K562 (cell line): ENCODE measurements at regions not wholly inside any gene's neighbourhood (a gene's known extent, or its start where the extent isn't known, plus 50 kb on each side); places are given as distances from the start of the nearest gene placed in this dataset.

Source experiments
- CEBPB ChIP-seq: fragments of 450-650 bp; IDR thresholded peaks from 2 replicates; pipeline ENCODE4 v1.6.1; 2016; ENCODE audit warnings: missing genetic modification characterization, missing compliant biosample characterization
- CEBPG ChIP-seq, 3 experiments: fragments of 200-800 bp in 1 of 3; sonication (Bioruptor generic) in 1 of 3; sonication (generic) in 1 of 3; formaldehyde crosslinking in 1 of 3; IDR thresholded peaks in 2 of 3; conservative IDR thresholded peaks in 1 of 3; 2 replicates each; pipeline versions ENCODE4 v1.6.1 to v1.8.0; 2016 to 2022; ENCODE audit warnings: missing compliant biosample characterization in 2 of 3, missing genetic modification characterization in 2 of 3, mild to moderate bottlenecking in 1 of 3, missing genetic modification reagents in 1 of 3
- DIDO1 ChIP-seq: fragments of 450-650 bp; IDR thresholded peaks from 2 replicates; pipeline ENCODE4 v1.6.1; 2016; ENCODE audit warnings: low read depth, missing biosample characterization, missing genetic modification characterization
- FOSL1 ChIP-seq: fragments of 200-800 bp; sonication (Bioruptor generic); conservative IDR thresholded peaks from 2 replicates; pipeline ENCODE4 v1.6.1; 2016; ENCODE audit warnings: missing genetic modification characterization, missing compliant biosample characterization
- FUS ChIP-seq: fragments of 200-400 bp; formaldehyde crosslinking; optimal IDR thresholded peaks from 2 replicates; pipeline ENCODE3; 2017; ENCODE audit warnings: low read depth, low read length
- JUN ChIP-seq, 2 experiments: sonication (generic) in 1 of 2; formaldehyde crosslinking in 1 of 2; IDR thresholded peaks; 2 replicates each; pipeline versions ENCODE4 v1.6.1 to v1.8.0; 2012 to 2022; ENCODE audit warnings: borderline replicate concordance in 2 of 2, mild to moderate bottlenecking in 2 of 2, improper control_type of control experiment in 1 of 2, low read depth in 1 of 2, low read length in 1 of 2, missing genetic modification reagents in 1 of 2
- JUND ChIP-seq, 2 experiments: IDR thresholded peaks; 2 replicates in 1 of 2; 3 replicates in 1 of 2; pipeline ENCODE4 v1.6.1; 2011; ENCODE audit warnings: borderline replicate concordance in 2 of 2, low read depth in 2 of 2, low read length in 2 of 2, improper control_type of control experiment in 1 of 2, missing biosample characterization in 1 of 2, missing genetic modification characterization in 1 of 2, missing genetic modification reagents in 1 of 2
- L3MBTL2 ChIP-seq: fragments of 450-650 bp; IDR thresholded peaks from 2 replicates; pipeline ENCODE4 v1.6.1; 2016; ENCODE audit warnings: mild to moderate bottlenecking, moderate library complexity
- MYC ChIP-seq, 2 experiments: fragments of 250-450 bp in 1 of 2; sonication (Bioruptor Pico) in 1 of 2; IDR thresholded peaks; 2 replicates each; pipeline versions ENCODE4 v1.5.1 to v1.6.1; 2012 to 2021; ENCODE audit warnings: low read depth in 2 of 2, borderline replicate concordance in 1 of 2, improper control_type of control experiment in 1 of 2, low read length in 1 of 2, mild to moderate bottlenecking in 1 of 2, moderate library complexity in 1 of 2
- NRF1 ChIP-seq, 2 experiments: fragments of 450-650 bp; IDR thresholded peaks in 1 of 2; conservative IDR thresholded peaks in 1 of 2; 2 replicates each; pipeline ENCODE4 v1.6.1; 2014; ENCODE audit warnings: mild to moderate bottlenecking in 2 of 2
- SOX6 ChIP-seq: fragments of 450-650 bp; IDR thresholded peaks from 2 replicates; pipeline ENCODE4 v1.6.1; 2014; ENCODE audit warnings: mild to moderate bottlenecking
- TCF7 ChIP-seq: sonication (generic); IDR thresholded peaks from 2 replicates; pipeline ENCODE4 v1.6.1; 2016; ENCODE audit warnings: antibody characterized with exemption, borderline replicate concordance
- TEAD4 ChIP-seq, 2 experiments: sonication (generic) in 1 of 2; formaldehyde crosslinking in 1 of 2; IDR thresholded peaks; 2 replicates each; pipeline versions ENCODE4 v1.6.1 to v1.8.0; 2012 to 2022; ENCODE audit warnings: borderline replicate concordance in 1 of 2, inconsistent platforms in 1 of 2, low read length in 1 of 2, mild to moderate bottlenecking in 1 of 2, missing genetic modification reagents in 1 of 2
- TF ChIP-seq, protein P1 (sequence below): fragments of 450-650 bp; IDR thresholded peaks from 2 replicates; pipeline ENCODE4 v1.6.1; 2016; ENCODE audit warnings: mild to moderate bottlenecking
- TF ChIP-seq, protein P2 (sequence below), 2 experiments: fragments of 450-650 bp in 1 of 2; sonication (generic) in 1 of 2; formaldehyde crosslinking in 1 of 2; IDR thresholded peaks in 1 of 2; conservative IDR thresholded peaks in 1 of 2; 2 replicates each; pipeline versions ENCODE4 v1.6.1 to v1.8.1; 2016 to 2023; ENCODE audit warnings: mild to moderate bottlenecking in 2 of 2, moderate library complexity in 2 of 2, inconsistent platforms in 1 of 2, missing genetic modification reagents in 1 of 2
- TF ChIP-seq, protein P3 (sequence below): IDR thresholded peaks from 2 replicates; pipeline ENCODE4 v1.6.1; 2012; ENCODE audit warnings: low read depth, low read length, improper control_type of control experiment, borderline replicate concordance
- TF ChIP-seq, protein P4 (sequence below): fragments of 250-450 bp; sonication (Bioruptor Pico); IDR thresholded peaks from 2 replicates; pipeline ENCODE4 v1.5.0; 2020; ENCODE audit warnings: mild to moderate bottlenecking, borderline replicate concordance

DNA sequence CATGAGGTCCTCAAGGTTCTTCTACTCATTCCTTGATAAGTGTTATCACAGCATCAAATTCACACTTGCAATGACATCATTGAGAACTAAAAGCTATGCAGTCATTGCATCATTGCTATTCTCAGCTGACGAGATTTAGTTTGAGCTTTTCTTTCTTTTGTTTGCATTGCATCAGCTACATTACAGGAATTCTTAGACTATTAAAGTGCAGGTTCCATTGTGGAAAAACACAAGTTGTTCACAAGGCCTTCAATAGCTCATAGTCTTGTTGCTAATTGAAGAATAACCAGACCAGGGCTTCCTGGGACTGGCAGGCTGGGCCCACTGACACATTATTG lies 139.3 kb downstream of the CXCL12 start (continued):
- peak; percentile 63; the same call in 1 of the 2 replicates for TF ChIP-seq L3MBTL2
- TF ChIP-seq JUND (IDR thresholded peaks at IDR 0.05; ENCODE audit: borderline replicate concordance, low read depth, low read length), result peak; percentile 56; the same call in 1 of the 2 replicates
- TF ChIP-seq JUND (tag; IDR thresholded peaks at IDR 0.05; ENCODE audit: borderline replicate concordance, low read depth, low read length), result peak; percentile 68; the same call in 2 of the 3 replicates
- 0 out of 2 replicates have a peak, but pooled peaks have one; percentile 48 for TF ChIP-seq JUN (IDR thresholded peaks at IDR 0.05; ENCODE audit: borderline replicate concordance, low read depth, low read length)
- no peak for TF ChIP-seq JUN (CRISPR knock-in tag; IDR thresholded peaks at IDR 0.05; ENCODE audit: borderline replicate concordance)
- TF ChIP-seq NRF1 (conservative IDR thresholded peaks at IDR 0.05 in 1 of 2, IDR thresholded peaks at IDR 0.05 in 1 of 2), result no peak
- TF ChIP-seq, protein P1, sequence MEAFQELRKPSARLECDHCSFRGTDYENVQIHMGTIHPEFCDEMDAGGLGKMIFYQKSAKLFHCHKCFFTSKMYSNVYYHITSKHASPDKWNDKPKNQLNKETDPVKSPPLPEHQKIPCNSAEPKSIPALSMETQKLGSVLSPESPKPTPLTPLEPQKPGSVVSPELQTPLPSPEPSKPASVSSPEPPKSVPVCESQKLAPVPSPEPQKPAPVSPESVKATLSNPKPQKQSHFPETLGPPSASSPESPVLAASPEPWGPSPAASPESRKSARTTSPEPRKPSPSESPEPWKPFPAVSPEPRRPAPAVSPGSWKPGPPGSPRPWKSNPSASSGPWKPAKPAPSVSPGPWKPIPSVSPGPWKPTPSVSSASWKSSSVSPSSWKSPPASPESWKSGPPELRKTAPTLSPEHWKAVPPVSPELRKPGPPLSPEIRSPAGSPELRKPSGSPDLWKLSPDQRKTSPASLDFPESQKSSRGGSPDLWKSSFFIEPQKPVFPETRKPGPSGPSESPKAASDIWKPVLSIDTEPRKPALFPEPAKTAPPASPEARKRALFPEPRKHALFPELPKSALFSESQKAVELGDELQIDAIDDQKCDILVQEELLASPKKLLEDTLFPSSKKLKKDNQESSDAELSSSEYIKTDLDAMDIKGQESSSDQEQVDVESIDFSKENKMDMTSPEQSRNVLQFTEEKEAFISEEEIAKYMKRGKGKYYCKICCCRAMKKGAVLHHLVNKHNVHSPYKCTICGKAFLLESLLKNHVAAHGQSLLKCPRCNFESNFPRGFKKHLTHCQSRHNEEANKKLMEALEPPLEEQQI, result no peak
- TF ChIP-seq, protein P2, sequence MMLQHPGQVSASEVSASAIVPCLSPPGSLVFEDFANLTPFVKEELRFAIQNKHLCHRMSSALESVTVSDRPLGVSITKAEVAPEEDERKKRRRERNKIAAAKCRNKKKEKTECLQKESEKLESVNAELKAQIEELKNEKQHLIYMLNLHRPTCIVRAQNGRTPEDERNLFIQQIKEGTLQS (IDR thresholded peaks at IDR 0.05), result peak; percentile 95
- TF ChIP-seq, protein P2 (CRISPR knock-in tag; conservative IDR thresholded peaks at IDR 0.05), result no peak
- TF ChIP-seq MYC (IDR thresholded peaks at IDR 0.05; ENCODE audit: low read depth, low read length), result no peak
- TF ChIP-seq MYC (CRISPR knock-in tag; IDR thresholded peaks at IDR 0.05; ENCODE audit: borderline replicate concordance, low read depth), result no peak
- no peak for TF ChIP-seq DIDO1 (tag)
- peak; percentile 42; the same call in 1 of the 2 replicates for TF ChIP-seq TEAD4 (IDR thresholded peaks at IDR 0.05; ENCODE audit: low read length)
- no peak for TF ChIP-seq TEAD4 (CRISPR knock-in tag; IDR thresholded peaks at IDR 0.05; ENCODE audit: borderline replicate concordance)
- TF ChIP-seq FOSL1 (tag), result no peak
- TF ChIP-seq, protein P3, sequence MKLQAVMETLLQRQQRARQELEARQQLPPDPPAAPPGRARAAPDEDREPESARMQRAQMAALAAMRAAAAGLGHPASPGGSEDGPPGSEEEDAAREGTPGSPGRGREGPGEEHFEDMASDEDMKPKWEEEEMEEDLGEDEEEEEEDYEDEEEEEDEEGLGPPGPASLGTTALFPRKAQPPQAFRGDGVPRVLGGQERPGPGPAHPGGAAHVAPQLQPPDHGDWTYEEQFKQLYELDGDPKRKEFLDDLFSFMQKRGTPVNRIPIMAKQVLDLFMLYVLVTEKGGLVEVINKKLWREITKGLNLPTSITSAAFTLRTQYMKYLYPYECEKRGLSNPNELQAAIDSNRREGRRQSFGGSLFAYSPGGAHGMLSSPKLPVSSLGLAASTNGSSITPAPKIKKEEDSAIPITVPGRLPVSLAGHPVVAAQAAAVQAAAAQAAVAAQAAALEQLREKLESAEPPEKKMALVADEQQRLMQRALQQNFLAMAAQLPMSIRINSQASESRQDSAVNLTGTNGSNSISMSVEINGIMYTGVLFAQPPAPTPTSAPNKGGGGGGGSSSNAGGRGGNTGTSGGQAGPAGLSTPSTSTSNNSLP, result no peak
- no peak for TF ChIP-seq CEBPG (CRISPR knock-in tag; IDR thresholded peaks at IDR 0.05)
- TF ChIP-seq CEBPG (tag; conservative IDR thresholded peaks at IDR 0.05 in 1 of 2, IDR thresholded peaks at IDR 0.05 in 1 of 2), result peak; percentile 64 to 87; a peak in 3 of 4 replicates
- no peak for TF ChIP-seq FUS
- TF ChIP-seq TCF7, result no peak
- TF ChIP-seq, protein P4, sequence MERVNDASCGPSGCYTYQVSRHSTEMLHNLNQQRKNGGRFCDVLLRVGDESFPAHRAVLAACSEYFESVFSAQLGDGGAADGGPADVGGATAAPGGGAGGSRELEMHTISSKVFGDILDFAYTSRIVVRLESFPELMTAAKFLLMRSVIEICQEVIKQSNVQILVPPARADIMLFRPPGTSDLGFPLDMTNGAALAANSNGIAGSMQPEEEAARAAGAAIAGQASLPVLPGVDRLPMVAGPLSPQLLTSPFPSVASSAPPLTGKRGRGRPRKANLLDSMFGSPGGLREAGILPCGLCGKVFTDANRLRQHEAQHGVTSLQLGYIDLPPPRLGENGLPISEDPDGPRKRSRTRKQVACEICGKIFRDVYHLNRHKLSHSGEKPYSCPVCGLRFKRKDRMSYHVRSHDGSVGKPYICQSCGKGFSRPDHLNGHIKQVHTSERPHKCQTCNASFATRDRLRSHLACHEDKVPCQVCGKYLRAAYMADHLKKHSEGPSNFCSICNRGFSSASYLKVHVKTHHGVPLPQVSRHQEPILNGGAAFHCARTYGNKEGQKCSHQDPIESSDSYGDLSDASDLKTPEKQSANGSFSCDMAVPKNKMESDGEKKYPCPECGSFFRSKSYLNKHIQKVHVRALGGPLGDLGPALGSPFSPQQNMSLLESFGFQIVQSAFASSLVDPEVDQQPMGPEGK (CRISPR knock-in tag), result no peak
- TF ChIP-seq CEBPB (tag), result peak; percentile 54
- peak; percentile 68 for TF ChIP-seq SOX6
